ENCODE measurements at regions not wholly inside any gene's neighbourhood (a gene's known extent, or its start where the extent isn't known, plus 50 kb on each side); places are given as distances from the start of the nearest gene placed in this dataset.
"Not testable (repeated sequence)": the region's sequence is repeated elsewhere in the genome, so short reads cannot be mapped to it uniquely, and the experiment has no call there.

GRCh38 chr1:184820956-184821355 is 66.3 kb upstream of the EDEM3 start:
- Mint-ChIP-seq H3K27me3 (ENCODE audit: unreplicated experiment) (no peaks in the 10 kb centered on the region), H3K27ac (ENCODE audit: unreplicated experiment) (no peak overlapping the region), H3K36me3 (ENCODE audit: unreplicated experiment) (peaks cover 15% of the 10 kb centered on the region), H3K9me3 (ENCODE audit: unreplicated experiment) (no peaks in the 10 kb centered on the region), H3K4me3 (ENCODE audit: unreplicated experiment) (no peak overlapping the region), H3K4me1 (ENCODE audit: unreplicated experiment) (no peaks in the 10 kb centered on the region)
- no peak for TF ChIP-seq CTCF (IDR thresholded peaks at IDR 0.05)
- no peak for DNase-seq (ENCODE audit: extremely low spot score, unreplicated experiment)

GRCh38 chr1:184820218-184820750 is 65.6 kb upstream of the EDEM3 start:
- Mint-ChIP-seq H3K4me1 (ENCODE audit: unreplicated experiment) (no peaks in the 10 kb centered on the region), H3K36me3 (ENCODE audit: unreplicated experiment) (peaks cover 15% of the 10 kb centered on the region), H3K27me3 (ENCODE audit: unreplicated experiment) (no peaks in the 10 kb centered on the region), H3K4me3 (ENCODE audit: unreplicated experiment) (no peak overlapping the region), H3K9me3 (ENCODE audit: unreplicated experiment) (no peaks in the 10 kb centered on the region), H3K27ac (ENCODE audit: unreplicated experiment) (no peak overlapping the region)
- no peak for TF ChIP-seq CTCF (IDR thresholded peaks at IDR 0.05)
- no peak for DNase-seq (ENCODE audit: extremely low spot score, unreplicated experiment)

GRCh38 chr1:184818646-184819045 is 64.0 kb upstream of the EDEM3 start:
- no peak for TF ChIP-seq CTCF (IDR thresholded peaks at IDR 0.05)
- Mint-ChIP-seq H3K27ac (ENCODE audit: unreplicated experiment) (no peak overlapping the region), H3K36me3 (ENCODE audit: unreplicated experiment) (peaks cover 15% of the 10 kb centered on the region), H3K9me3 (ENCODE audit: unreplicated experiment) (peaks cover 3% of the 10 kb centered on the region), H3K4me1 (ENCODE audit: unreplicated experiment) (no peaks in the 10 kb centered on the region), H3K27me3 (ENCODE audit: unreplicated experiment) (no peaks in the 10 kb centered on the region), H3K4me3 (ENCODE audit: unreplicated experiment) (no peak overlapping the region)
- DNase-seq (ENCODE audit: extremely low spot score, unreplicated experiment) = no peak

- H3K4me3 Mint-ChIP-seq (ENCODE audit: unreplicated experiment); H3K4me1 Mint-ChIP-seq (ENCODE audit: unreplicated experiment); H3K9me3 Mint-ChIP-seq (ENCODE audit: unreplicated experiment); H3K27ac Mint-ChIP-seq (ENCODE audit: unreplicated experiment); DNase-seq (ENCODE audit: extremely low spot score, unreplicated experiment); H3K27me3 Mint-ChIP-seq (ENCODE audit: unreplicated experiment): not testable (repeated sequence)
- peaks cover 14% of the 10 kb centered on the region for H3K36me3 Mint-ChIP-seq (ENCODE audit: unreplicated experiment)
Observed at GRCh38 chr1:184817003-184817402, 62.3 kb upstream of the EDEM3 start.

- TF ChIP-seq CTCF (IDR thresholded peaks at IDR 0.05) = no peak
- Mint-ChIP-seq H3K27ac (ENCODE audit: unreplicated experiment) (no peak overlapping the region), H3K4me1 (ENCODE audit: unreplicated experiment) (no peaks in the 10 kb centered on the region), H3K4me3 (ENCODE audit: unreplicated experiment) (no peak overlapping the region), H3K36me3 (ENCODE audit: unreplicated experiment) (peaks cover 9% of the 10 kb centered on the region), H3K9me3 (ENCODE audit: unreplicated experiment) (peaks cover 3% of the 10 kb centered on the region), H3K27me3 (ENCODE audit: unreplicated experiment) (no peaks in the 10 kb centered on the region)
- DNase-seq (ENCODE audit: extremely low spot score, unreplicated experiment) = no peak
Observed at GRCh38 chr1:184813528-184814089, 59.0 kb upstream of the EDEM3 start.
